ENCODE measurements at regions not wholly inside any gene's neighbourhood (a gene's known extent, or its start where the extent isn't known, plus 50 kb on each side); places are given as distances from the start of the nearest gene placed in this dataset.

DNA sequence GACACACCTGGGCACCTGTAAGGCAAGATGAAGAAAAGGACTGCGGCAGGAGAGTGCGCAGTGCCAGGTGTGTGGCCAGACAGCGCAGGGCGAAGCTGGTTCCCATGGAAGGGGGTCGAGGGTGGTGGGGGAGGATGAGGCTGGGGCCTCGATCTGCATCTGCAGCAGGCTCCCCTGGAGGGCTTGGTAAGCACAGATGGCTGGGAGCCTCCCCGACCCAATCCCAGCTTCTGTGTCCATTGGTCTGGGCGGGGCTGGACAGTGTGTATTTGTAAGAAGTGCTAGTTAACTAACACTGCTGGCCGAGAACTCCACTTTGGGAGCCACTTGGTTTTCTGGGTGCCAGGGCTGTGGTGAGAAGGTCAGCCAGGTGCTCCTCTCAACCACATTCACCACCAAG is 385.1 kb upstream of the IRX1 start:
- H3K79me2 ChIP-seq (replicated peaks; ENCODE audit: insufficient read depth): no peaks in the 10 kb centered on the region
- no peak overlapping the region for H3K4me3 ChIP-seq
- H3K36me3 ChIP-seq (ENCODE audit: insufficient read depth): no peaks in the 10 kb centered on the region
- H3K4me3 Mint-ChIP-seq: no peak overlapping the region
- no peak for DNase-seq (ENCODE audit: low spot score)
- peaks cover under 1% of the 10 kb centered on the region for H3K9me3 Mint-ChIP-seq
- H3K4me1 Mint-ChIP-seq: no peaks in the 10 kb centered on the region
- no peaks in the 10 kb centered on the region for H3K27me3 ChIP-seq (ENCODE audit: insufficient read depth)
- TF ChIP-seq JUNB (IDR thresholded peaks at IDR 0.05; ENCODE audit: unreplicated experiment): no peak
- TF ChIP-seq ZNF331 (CRISPR knock-in tag; IDR thresholded peaks at IDR 0.05; ENCODE audit: low read depth): no peak
- TF ChIP-seq EZH2phosphoT487 (IDR thresholded peaks at IDR 0.05; ENCODE audit: unreplicated experiment): no peak
- TF ChIP-seq EZH2 (IDR thresholded peaks at IDR 0.05; ENCODE audit: low read depth, unreplicated experiment): no peak
- no peak for TF ChIP-seq NANOG (IDR thresholded peaks at IDR 0.05; ENCODE audit: borderline replicate concordance)
- TF ChIP-seq, protein P1, sequence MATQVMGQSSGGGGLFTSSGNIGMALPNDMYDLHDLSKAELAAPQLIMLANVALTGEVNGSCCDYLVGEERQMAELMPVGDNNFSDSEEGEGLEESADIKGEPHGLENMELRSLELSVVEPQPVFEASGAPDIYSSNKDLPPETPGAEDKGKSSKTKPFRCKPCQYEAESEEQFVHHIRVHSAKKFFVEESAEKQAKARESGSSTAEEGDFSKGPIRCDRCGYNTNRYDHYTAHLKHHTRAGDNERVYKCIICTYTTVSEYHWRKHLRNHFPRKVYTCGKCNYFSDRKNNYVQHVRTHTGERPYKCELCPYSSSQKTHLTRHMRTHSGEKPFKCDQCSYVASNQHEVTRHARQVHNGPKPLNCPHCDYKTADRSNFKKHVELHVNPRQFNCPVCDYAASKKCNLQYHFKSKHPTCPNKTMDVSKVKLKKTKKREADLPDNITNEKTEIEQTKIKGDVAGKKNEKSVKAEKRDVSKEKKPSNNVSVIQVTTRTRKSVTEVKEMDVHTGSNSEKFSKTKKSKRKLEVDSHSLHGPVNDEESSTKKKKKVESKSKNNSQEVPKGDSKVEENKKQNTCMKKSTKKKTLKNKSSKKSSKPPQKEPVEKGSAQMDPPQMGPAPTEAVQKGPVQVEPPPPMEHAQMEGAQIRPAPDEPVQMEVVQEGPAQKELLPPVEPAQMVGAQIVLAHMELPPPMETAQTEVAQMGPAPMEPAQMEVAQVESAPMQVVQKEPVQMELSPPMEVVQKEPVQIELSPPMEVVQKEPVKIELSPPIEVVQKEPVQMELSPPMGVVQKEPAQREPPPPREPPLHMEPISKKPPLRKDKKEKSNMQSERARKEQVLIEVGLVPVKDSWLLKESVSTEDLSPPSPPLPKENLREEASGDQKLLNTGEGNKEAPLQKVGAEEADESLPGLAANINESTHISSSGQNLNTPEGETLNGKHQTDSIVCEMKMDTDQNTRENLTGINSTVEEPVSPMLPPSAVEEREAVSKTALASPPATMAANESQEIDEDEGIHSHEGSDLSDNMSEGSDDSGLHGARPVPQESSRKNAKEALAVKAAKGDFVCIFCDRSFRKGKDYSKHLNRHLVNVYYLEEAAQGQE (IDR thresholded peaks at IDR 0.05; ENCODE audit: unreplicated experiment): no peak
- TF ChIP-seq ZNF114 (CRISPR knock-in tag; IDR thresholded peaks at IDR 0.05): no peak
- TF ChIP-seq POLR2AphosphoS5 (IDR thresholded peaks at IDR 0.05; ENCODE audit: low read depth): no peak
- TF ChIP-seq, protein P2, sequence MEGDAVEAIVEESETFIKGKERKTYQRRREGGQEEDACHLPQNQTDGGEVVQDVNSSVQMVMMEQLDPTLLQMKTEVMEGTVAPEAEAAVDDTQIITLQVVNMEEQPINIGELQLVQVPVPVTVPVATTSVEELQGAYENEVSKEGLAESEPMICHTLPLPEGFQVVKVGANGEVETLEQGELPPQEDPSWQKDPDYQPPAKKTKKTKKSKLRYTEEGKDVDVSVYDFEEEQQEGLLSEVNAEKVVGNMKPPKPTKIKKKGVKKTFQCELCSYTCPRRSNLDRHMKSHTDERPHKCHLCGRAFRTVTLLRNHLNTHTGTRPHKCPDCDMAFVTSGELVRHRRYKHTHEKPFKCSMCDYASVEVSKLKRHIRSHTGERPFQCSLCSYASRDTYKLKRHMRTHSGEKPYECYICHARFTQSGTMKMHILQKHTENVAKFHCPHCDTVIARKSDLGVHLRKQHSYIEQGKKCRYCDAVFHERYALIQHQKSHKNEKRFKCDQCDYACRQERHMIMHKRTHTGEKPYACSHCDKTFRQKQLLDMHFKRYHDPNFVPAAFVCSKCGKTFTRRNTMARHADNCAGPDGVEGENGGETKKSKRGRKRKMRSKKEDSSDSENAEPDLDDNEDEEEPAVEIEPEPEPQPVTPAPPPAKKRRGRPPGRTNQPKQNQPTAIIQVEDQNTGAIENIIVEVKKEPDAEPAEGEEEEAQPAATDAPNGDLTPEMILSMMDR (conservative IDR thresholded peaks at IDR 0.05; ENCODE audit: low read depth in 2 of 2): no peak
- no peak for TF ChIP-seq STAT1 (IDR thresholded peaks at IDR 0.05; ENCODE audit: unreplicated experiment)
- TF ChIP-seq, protein P3, sequence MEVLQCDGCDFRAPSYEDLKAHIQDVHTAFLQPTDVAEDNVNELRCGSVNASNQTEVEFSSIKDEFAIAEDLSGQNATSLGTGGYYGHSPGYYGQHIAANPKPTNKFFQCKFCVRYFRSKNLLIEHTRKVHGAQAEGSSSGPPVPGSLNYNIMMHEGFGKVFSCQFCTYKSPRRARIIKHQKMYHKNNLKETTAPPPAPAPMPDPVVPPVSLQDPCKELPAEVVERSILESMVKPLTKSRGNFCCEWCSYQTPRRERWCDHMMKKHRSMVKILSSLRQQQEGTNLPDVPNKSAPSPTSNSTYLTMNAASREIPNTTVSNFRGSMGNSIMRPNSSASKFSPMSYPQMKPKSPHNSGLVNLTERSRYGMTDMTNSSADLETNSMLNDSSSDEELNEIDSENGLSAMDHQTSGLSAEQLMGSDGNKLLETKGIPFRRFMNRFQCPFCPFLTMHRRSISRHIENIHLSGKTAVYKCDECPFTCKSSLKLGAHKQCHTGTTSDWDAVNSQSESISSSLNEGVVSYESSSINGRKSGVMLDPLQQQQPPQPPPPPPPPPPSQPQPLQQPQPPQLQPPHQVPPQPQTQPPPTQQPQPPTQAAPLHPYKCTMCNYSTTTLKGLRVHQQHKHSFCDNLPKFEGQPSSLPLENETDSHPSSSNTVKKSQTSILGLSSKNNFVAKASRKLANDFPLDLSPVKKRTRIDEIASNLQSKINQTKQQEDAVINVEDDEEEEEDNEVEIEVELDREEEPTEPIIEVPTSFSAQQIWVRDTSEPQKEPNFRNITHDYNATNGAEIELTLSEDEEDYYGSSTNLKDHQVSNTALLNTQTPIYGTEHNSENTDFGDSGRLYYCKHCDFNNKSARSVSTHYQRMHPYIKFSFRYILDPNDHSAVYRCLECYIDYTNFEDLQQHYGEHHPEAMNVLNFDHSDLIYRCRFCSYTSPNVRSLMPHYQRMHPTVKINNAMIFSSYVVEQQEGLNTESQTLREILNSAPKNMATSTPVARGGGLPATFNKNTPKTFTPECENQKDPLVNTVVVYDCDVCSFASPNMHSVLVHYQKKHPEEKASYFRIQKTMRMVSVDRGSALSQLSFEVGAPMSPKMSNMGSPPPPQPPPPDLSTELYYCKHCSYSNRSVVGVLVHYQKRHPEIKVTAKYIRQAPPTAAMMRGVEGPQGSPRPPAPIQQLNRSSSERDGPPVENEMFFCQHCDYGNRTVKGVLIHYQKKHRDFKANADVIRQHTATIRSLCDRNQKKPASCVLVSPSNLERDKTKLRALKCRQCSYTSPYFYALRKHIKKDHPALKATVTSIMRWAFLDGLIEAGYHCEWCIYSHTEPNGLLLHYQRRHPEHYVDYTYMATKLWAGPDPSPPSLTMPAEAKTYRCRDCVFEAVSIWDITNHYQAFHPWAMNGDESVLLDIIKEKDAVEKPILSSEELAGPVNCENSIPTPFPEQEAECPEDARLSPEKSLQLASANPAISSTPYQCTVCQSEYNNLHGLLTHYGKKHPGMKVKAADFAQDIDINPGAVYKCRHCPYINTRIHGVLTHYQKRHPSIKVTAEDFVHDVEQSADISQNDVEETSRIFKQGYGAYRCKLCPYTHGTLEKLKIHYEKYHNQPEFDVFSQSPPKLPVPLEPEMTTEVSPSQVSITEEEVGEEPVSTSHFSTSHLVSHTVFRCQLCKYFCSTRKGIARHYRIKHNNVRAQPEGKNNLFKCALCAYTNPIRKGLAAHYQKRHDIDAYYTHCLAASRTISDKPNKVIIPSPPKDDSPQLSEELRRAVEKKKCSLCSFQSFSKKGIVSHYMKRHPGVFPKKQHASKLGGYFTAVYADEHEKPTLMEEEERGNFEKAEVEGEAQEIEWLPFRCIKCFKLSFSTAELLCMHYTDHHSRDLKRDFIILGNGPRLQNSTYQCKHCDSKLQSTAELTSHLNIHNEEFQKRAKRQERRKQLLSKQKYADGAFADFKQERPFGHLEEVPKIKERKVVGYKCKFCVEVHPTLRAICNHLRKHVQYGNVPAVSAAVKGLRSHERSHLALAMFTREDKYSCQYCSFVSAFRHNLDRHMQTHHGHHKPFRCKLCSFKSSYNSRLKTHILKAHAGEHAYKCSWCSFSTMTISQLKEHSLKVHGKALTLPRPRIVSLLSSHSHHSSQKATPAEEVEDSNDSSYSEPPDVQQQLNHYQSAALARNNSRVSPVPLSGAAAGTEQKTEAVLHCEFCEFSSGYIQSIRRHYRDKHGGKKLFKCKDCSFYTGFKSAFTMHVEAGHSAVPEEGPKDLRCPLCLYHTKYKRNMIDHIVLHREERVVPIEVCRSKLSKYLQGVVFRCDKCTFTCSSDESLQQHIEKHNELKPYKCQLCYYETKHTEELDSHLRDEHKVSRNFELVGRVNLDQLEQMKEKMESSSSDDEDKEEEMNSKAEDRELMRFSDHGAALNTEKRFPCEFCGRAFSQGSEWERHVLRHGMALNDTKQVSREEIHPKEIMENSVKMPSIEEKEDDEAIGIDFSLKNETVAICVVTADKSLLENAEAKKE (CRISPR knock-in tag; IDR thresholded peaks at IDR 0.05): no peak
- TF ChIP-seq CREB1 (CRISPR knock-in tag; IDR thresholded peaks at IDR 0.05; ENCODE audit: low read depth): no peak
- no peak for ATAC-seq
- no peaks in the 10 kb centered on the region for H4K20me1 ChIP-seq (replicated peaks; ENCODE audit: insufficient read depth)
- no peaks in the 10 kb centered on the region for H3K9me2 ChIP-seq (ENCODE audit: insufficient read depth)
- H3K27ac Mint-ChIP-seq: no peak overlapping the region
- no peaks in the 10 kb centered on the region for H3K4me1 ChIP-seq (ENCODE audit: insufficient read depth)
- no peaks in the 10 kb centered on the region for H3K27me3 Mint-ChIP-seq (ENCODE audit: insufficient read depth, low read depth, poor library complexity)
- H3F3A ChIP-seq (replicated peaks; ENCODE audit: low read depth): no peaks in the 10 kb centered on the region
- no peak overlapping the region for H2AFZ ChIP-seq
- H3K4me2 ChIP-seq: no peak overlapping the region
- H3K36me3 Mint-ChIP-seq (ENCODE audit: low read depth): peaks cover under 1% of the 10 kb centered on the region; the same call in 1 of the 3 replicates
- no peak overlapping the region for H3K27ac ChIP-seq (ENCODE audit: low read depth)
